Neuronal stem cell (in vitro differentiated cells): ENCODE measurements at regions not wholly inside any gene's neighbourhood (a gene's known extent, or its start where the extent isn't known, plus 50 kb on each side); places are given as distances from the start of the nearest gene placed in this dataset.

Experiments
- DNase-seq: peaks from one replicate; pipeline ENCODE4 v3.0.0-alpha.2; 2013; ENCODE audit warnings: low spot score
- H2AFZ ChIP-seq: one replicate; pipeline ENCODE4 v1.6.1; 2013; ENCODE audit warnings: mild to moderate bottlenecking, low read length, inconsistent platforms
- H2AK5ac ChIP-seq: 2 replicates; pipeline ENCODE4 v1.6.1; 2013; ENCODE audit warnings: low read depth, mild to moderate bottlenecking, inconsistent platforms, low read length, moderate library complexity, mixed read lengths
- H2BK120ac ChIP-seq: 2 replicates; pipeline ENCODE4 v1.6.1; 2013; ENCODE audit warnings: low read depth, mild to moderate bottlenecking, inconsistent platforms, low read length, moderate library complexity, mixed read lengths
- H2BK12ac ChIP-seq: one replicate; pipeline ENCODE4 v1.6.1; 2013; ENCODE audit warnings: low read length, inconsistent platforms
- H2BK15ac ChIP-seq: 2 replicates; pipeline ENCODE4 v1.6.1; 2013; ENCODE audit warnings: mild to moderate bottlenecking, low read length, inconsistent platforms, mixed read lengths
- H2BK5ac ChIP-seq: one replicate; pipeline ENCODE4 v1.6.1; 2013; ENCODE audit warnings: inconsistent platforms, mild to moderate bottlenecking, low read length, moderate library complexity
- H3K14ac ChIP-seq: one replicate; pipeline ENCODE4 v1.6.1; 2013; ENCODE audit warnings: low read length, inconsistent platforms
- H3K18ac ChIP-seq: 2 replicates; pipeline ENCODE4 v1.6.1; 2013; ENCODE audit warnings: low read length, inconsistent platforms
- H3K23ac ChIP-seq: 2 replicates; pipeline ENCODE4 v1.6.1; 2013; ENCODE audit warnings: low read depth, mild to moderate bottlenecking, mixed read lengths, low read length, inconsistent platforms; ENCODE audit not compliant: poor library complexity
- H3K27ac ChIP-seq: replicated peaks from 3 replicates; pipeline ENCODE4 v1.5.1; 2013; ENCODE audit warnings: low read length, inconsistent platforms
- H3K27me3 ChIP-seq, 3 experiments: 2 replicates each; pipeline ENCODE4 v1.6.1; 2013; ENCODE audit warnings: low read length in 3 of 3, mild to moderate bottlenecking in 2 of 3, inconsistent platforms in 1 of 3, low read depth in 1 of 3, mixed read lengths in 1 of 3, moderate library complexity in 1 of 3; ENCODE audit not compliant: control insufficient read depth in 3 of 3, insufficient read depth in 3 of 3
- H3K36me3 ChIP-seq, 2 donors: replicated peaks in 1 of 2; 2 replicates each; pipeline ENCODE4 v1.6.1; 2013; ENCODE audit warnings: low read length in 2 of 2; ENCODE audit not compliant: control insufficient read depth in 2 of 2, insufficient read depth in 2 of 2
- H3K4ac ChIP-seq: 2 replicates; pipeline ENCODE4 v1.6.1; 2013; ENCODE audit warnings: inconsistent platforms, mild to moderate bottlenecking, low read length, moderate library complexity
- H3K4me1 ChIP-seq, 2 donors: 1 replicate in 1 of 2; 2 replicates in 1 of 2; pipeline ENCODE4 v1.6.1; 2013; ENCODE audit warnings: low read length in 2 of 2, low read depth in 1 of 2; ENCODE audit not compliant: control insufficient read depth in 2 of 2, insufficient read depth in 1 of 2
- H3K4me2 ChIP-seq: one replicate; pipeline ENCODE4 v1.6.1; 2013; ENCODE audit warnings: mild to moderate bottlenecking, low read length, inconsistent platforms; ENCODE audit not compliant: insufficient read depth, poor library complexity, severe bottlenecking
- H3K4me3 ChIP-seq, 2 donors: 2 replicates each; pipeline ENCODE4 v1.5.1; 2013; ENCODE audit warnings: low read length in 2 of 2, mild to moderate bottlenecking in 2 of 2, inconsistent platforms in 1 of 2, moderate library complexity in 1 of 2
- H3K79me1 ChIP-seq: one replicate; pipeline ENCODE4 v1.6.1; 2013; ENCODE audit warnings: low read depth, mild to moderate bottlenecking, inconsistent platforms, low read length, moderate library complexity
- H3K9ac ChIP-seq: one replicate; pipeline ENCODE4 v1.6.1; 2013; ENCODE audit warnings: mild to moderate bottlenecking, low read depth, low read length, inconsistent platforms; ENCODE audit not compliant: poor library complexity
- H3K9me3 ChIP-seq, 2 donors: replicated peaks in 1 of 2; 2 replicates each; pipeline versions ENCODE3 to v1.6.1; 2013; ENCODE audit warnings: low read length in 2 of 2, mild to moderate bottlenecking in 2 of 2, inconsistent platforms in 1 of 2, low read depth in 1 of 2, mixed read lengths in 1 of 2, moderate library complexity in 1 of 2; ENCODE audit not compliant: control insufficient read depth in 2 of 2, insufficient read depth in 1 of 2
- H4K8ac ChIP-seq: one replicate; pipeline ENCODE4 v1.6.1; 2013; ENCODE audit warnings: low read depth, mild to moderate bottlenecking, inconsistent platforms, low read length, moderate library complexity
- H4K91ac ChIP-seq: one replicate; pipeline ENCODE4 v1.6.1; 2013; ENCODE audit warnings: low read length, low read depth, mild to moderate bottlenecking, inconsistent platforms; ENCODE audit not compliant: poor library complexity
- WGBS, 2 donors: extraction: QIAGEN DNeasy Blood & Tissue Kit; methylation state at CpG; one replicate each; pipeline ENCODE4 v1.1.7; 2013; ENCODE audit warnings: missing lambda C conversion rate in 2 of 2, mixed read lengths in 1 of 2; ENCODE audit not compliant: insufficient read length in 2 of 2, insufficient replicate concordance in 1 of 2; ENCODE audit errors: extremely low coverage in 2 of 2; 5-methylcytosine and 5-hydroxymethylcytosine counted together

DNA sequence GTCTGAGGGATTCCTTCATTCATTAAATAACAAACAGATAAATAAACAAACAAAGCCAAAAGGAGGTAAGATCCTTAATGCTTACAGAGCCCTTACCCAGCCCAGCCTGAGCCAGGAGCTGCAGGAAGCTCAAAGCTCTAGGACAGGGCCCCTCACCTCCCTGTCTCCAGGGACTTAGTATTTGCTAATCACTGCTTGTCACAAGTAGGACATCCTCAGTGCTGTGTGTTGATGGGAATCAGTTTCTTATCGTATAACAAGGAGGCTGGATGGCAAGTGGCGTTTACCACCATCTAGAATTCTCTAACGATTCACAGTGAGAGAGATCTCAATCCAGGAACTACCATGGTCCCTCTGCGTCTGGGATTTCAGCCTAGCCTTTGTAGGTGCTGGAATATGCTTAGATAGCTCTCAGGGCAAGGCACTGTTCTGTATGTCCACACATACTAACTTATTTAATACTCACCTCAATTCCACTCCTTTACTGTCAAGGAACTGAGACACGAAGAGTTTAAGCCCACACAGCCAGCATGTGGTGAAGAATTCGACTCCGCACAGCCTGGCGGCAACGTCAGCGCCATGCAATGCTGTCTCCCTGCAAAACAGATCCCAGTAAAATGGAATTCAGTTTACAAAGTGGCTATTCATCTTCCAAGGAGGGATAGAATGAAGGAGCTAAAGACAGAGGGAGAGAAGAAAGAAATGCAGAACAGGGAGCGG is 164.8 kb downstream of the MYCN start:
- no peak overlapping the region for H3K14ac ChIP-seq
- no peak overlapping the region for H3K4me3 ChIP-seq
- no peak overlapping the region for H3K4ac ChIP-seq
- no peak overlapping the region for H2AK5ac ChIP-seq
- H3K36me3 ChIP-seq: no peaks in the 10 kb centered on the region
- peak overlapping the region; percentile 65 for H3K27ac ChIP-seq
- no peak overlapping the region for H4K8ac ChIP-seq
- no CpG with 5 or more reads among the region's 11 CpGs for WGBS, 2 donors
- no peak overlapping the region for H2BK15ac ChIP-seq
- no peak overlapping the region for H3K23ac ChIP-seq
- H3K4me1 ChIP-seq: peaks cover 25 to 28% of the 10 kb centered on the region in 2 donors
- H3K4me2 ChIP-seq: peak overlapping the region; percentile 39
- H2BK12ac ChIP-seq: no peak overlapping the region
- H3K9me3 ChIP-seq: no peaks in the 10 kb centered on the region
- no peak overlapping the region for H2BK5ac ChIP-seq
- H2AFZ ChIP-seq: peak overlapping the region; percentile 4
- no peak overlapping the region for H2BK120ac ChIP-seq
- no peak overlapping the region for H4K91ac ChIP-seq
- no peaks in the 10 kb centered on the region for H3K27me3 ChIP-seq
- H3K79me1 ChIP-seq: no peaks in the 10 kb centered on the region
- H3K9ac ChIP-seq: no peak overlapping the region
- peak overlapping the region; percentile 66 for H3K18ac ChIP-seq
- no peak for DNase-seq

- no CpG with 5 or more reads among the region's 6 CpGs for WGBS, 2 donors
- no peaks in the 10 kb centered on the region for H3K9me3 ChIP-seq
- H3K27me3 ChIP-seq: no peaks in the 10 kb centered on the region
- H4K8ac ChIP-seq: no peak overlapping the region
- no peak overlapping the region for H3K4me2 ChIP-seq
- H3K9ac ChIP-seq: no peak overlapping the region
- H3K14ac ChIP-seq: no peak overlapping the region
- no peak overlapping the region for H3K4me3 ChIP-seq
- no peak overlapping the region for H2BK120ac ChIP-seq
- H3K4me1 ChIP-seq: peaks cover 26 to 28% of the 10 kb centered on the region in 2 donors
- H2AK5ac ChIP-seq: no peak overlapping the region
- H3K4ac ChIP-seq: no peak overlapping the region
- no peak overlapping the region for H3K23ac ChIP-seq
- H4K91ac ChIP-seq: no peak overlapping the region
- H3K27ac ChIP-seq: peak overlapping the region; percentile 14
- H2BK12ac ChIP-seq: no peak overlapping the region
- H3K18ac ChIP-seq: no peak overlapping the region
- no peak for DNase-seq
- no peaks in the 10 kb centered on the region for H3K79me1 ChIP-seq
- peak overlapping the region; percentile 4 for H2AFZ ChIP-seq
- no peak overlapping the region for H2BK5ac ChIP-seq
- no peaks in the 10 kb centered on the region for H3K36me3 ChIP-seq
- no peak overlapping the region for H2BK15ac ChIP-seq
These were observed 164.1 kb downstream of the MYCN start for GRCh38 chr2:16104315-16104948.

GRCh38 chr2:16103614-16104314 is 163.4 kb downstream of the MYCN start:
- no peak overlapping the region for H3K23ac ChIP-seq
- no peak overlapping the region for H3K4ac ChIP-seq
- DNase-seq: no peak
- H3K27ac ChIP-seq: no peak overlapping the region
- peaks cover 26 to 28% of the 10 kb centered on the region in 2 donors for H3K4me1 ChIP-seq
- no peak overlapping the region for H3K4me3 ChIP-seq
- no peaks in the 10 kb centered on the region for H3K27me3 ChIP-seq
- no peak overlapping the region for H2BK5ac ChIP-seq
- H4K91ac ChIP-seq: no peak overlapping the region
- H3K4me2 ChIP-seq: no peak overlapping the region
- no peaks in the 10 kb centered on the region for H3K9me3 ChIP-seq
- H3K14ac ChIP-seq: no peak overlapping the region
- H3K79me1 ChIP-seq: no peaks in the 10 kb centered on the region
- H3K18ac ChIP-seq: no peak overlapping the region
- H4K8ac ChIP-seq: no peak overlapping the region
- H2BK120ac ChIP-seq: no peak overlapping the region
- no peak overlapping the region for H3K9ac ChIP-seq
- no peak overlapping the region for H2BK12ac ChIP-seq
- no peak overlapping the region for H2AFZ ChIP-seq
- no peak overlapping the region for H2BK15ac ChIP-seq
- no peak overlapping the region for H2AK5ac ChIP-seq
- WGBS, 2 donors: no CpG with 5 or more reads among the region's 12 CpGs
- H3K36me3 ChIP-seq: no peaks in the 10 kb centered on the region

- Histone ChIP-seq H3K4me1 (peaks cover 26 to 28% of the 10 kb centered on the region in 2 donors), H3K9me3 (no peaks in the 10 kb centered on the region), H4K8ac (no peak overlapping the region), H3K4ac (no peak overlapping the region), H4K91ac (no peak overlapping the region), H3K14ac (no peak overlapping the region), H2BK120ac (no peak overlapping the region), H3K27me3 (no peaks in the 10 kb centered on the region), H3K27ac (peak overlapping the region; percentile 13), H3K4me3 (no peak overlapping the region), H2BK15ac (no peak overlapping the region), H2AK5ac (peak overlapping the region; percentile 36), H2AFZ (peak overlapping the region; percentile 23), H2BK5ac (peak overlapping the region; percentile 16), H3K18ac (peak overlapping the region; percentile 89), H3K23ac (no peak overlapping the region), H3K36me3 (no peaks in the 10 kb centered on the region), H3K79me1 (no peaks in the 10 kb centered on the region), H3K9ac (no peak overlapping the region), H3K4me2 (no peak overlapping the region), H2BK12ac (no peak overlapping the region)
- no peak for DNase-seq
- WGBS, 2 donors: no CpG with 5 or more reads among the region's 16 CpGs
These were observed 162.6 kb downstream of the MYCN start for GRCh38 chr2:16102976-16103380.
